A549 (cell line): ENCODE measurements at regions not wholly inside any gene's neighbourhood (a gene's known extent, or its start where the extent isn't known, plus 50 kb on each side); places are given as distances from the start of the nearest gene placed in this dataset.

ENCODE experiments used
- ATAC-seq, 2 experiments: fragments of 200-7000 bp in 1 of 2; fragments of >200 bp in 1 of 2; cut with Nextera tagmentation in 1 of 2; cut with Tn5 transposase in 1 of 2; 3 replicates each; pipeline versions ENCODE4 v1.8.0 to v1.9.1; 2018 to 2020; ENCODE audit warnings: mild to moderate bottlenecking in 1 of 2, moderate library complexity in 1 of 2
- CTCF ChIA-PET: fragments of 300-600 bp; sonication (Branson Sonifier 250); formaldehyde crosslinking; extraction: SDS; loops from one replicate; lab custom pipeline; 2021; ENCODE audit warnings: antibody characterized with exemption, inconsistent platforms; lab: Yijun Ruan, JAX
- POLR2A ChIA-PET: fragments of 350-600 bp; formaldehyde crosslinking; extraction: SDS; loops from one replicate; lab custom pipeline; 2021; ENCODE audit warnings: antibody characterized with exemption, inconsistent platforms; lab: Yijun Ruan, JAX
- DNase-seq, 2 experiments: peaks; one replicate each; pipeline versions ENCODE4 v3.0.0 to v3.0.0-alpha.2; 2011 to 2016; ENCODE audit warnings: low read depth in 1 of 2, low spot score in 1 of 2
- FAIRE-seq: peaks from 2 replicates; lab custom pipeline; 2011; peaks lifted over from hg19 to GRCh38; lab: Jason Lieb, UNC
- H3K27ac ChIP-seq, 2 experiments: fragments of >200 bp; sonication (Bioruptor Twin); formaldehyde crosslinking; 3 replicates each; pipeline ENCODE4 v1.5.1; 2016 to 2017
- H3K4me1 ChIP-seq: fragments of >200 bp; sonication (Bioruptor Twin); formaldehyde crosslinking; 3 replicates; pipeline ENCODE4 v1.6.1; 2016
- H3K4me2 ChIP-seq: fragments of >200 bp; sonication (Bioruptor Twin); formaldehyde crosslinking; 3 replicates; pipeline ENCODE4 v1.6.1; 2016
- H3K4me3 ChIP-seq: fragments of >200 bp; sonication (Bioruptor Twin); formaldehyde crosslinking; 3 replicates; pipeline ENCODE4 v1.5.1; 2016
- H3K9me3 ChIP-seq: fragments of >200 bp; sonication (Bioruptor Twin); formaldehyde crosslinking; 3 replicates; pipeline ENCODE4 v1.6.1; 2016
- CBX2 ChIP-seq: fragments of 200-600 bp; sonication (generic); IDR thresholded peaks from 2 replicates; pipeline ENCODE4 v1.6.1; 2016; ENCODE audit warnings: low read depth, mild to moderate bottlenecking, borderline replicate concordance
- CEBPB ChIP-seq, 2 experiments: fragments of >200 bp in 1 of 2; sonication (Bioruptor Twin) in 1 of 2; formaldehyde crosslinking in 1 of 2; IDR thresholded peaks; 2 replicates each; pipeline ENCODE4 v1.6.1; 2012 to 2016
- CHD2 ChIP-seq: fragments of 150-350 bp; IDR thresholded peaks from 2 replicates; pipeline ENCODE4 v1.6.1; 2014; ENCODE audit warnings: low read length; ENCODE audit not compliant: partially characterized antibody
- CHD4 ChIP-seq: fragments of 200-600 bp; sonication (generic); IDR thresholded peaks from 2 replicates; pipeline ENCODE4 v1.6.1; 2016; ENCODE audit warnings: antibody characterized with exemption, mild to moderate bottlenecking, borderline replicate concordance
- HOXB13 ChIP-seq: fragments of 250-450 bp; sonication (Bioruptor Pico); IDR thresholded peaks from 2 replicates; pipeline ENCODE4 v1.5.0; 2020; ENCODE audit warnings: low read depth, mild to moderate bottlenecking, moderate library complexity
- KDM5A ChIP-seq: fragments of 200-600 bp; sonication (generic); IDR thresholded peaks from 2 replicates; pipeline ENCODE4 v1.6.1; 2016; ENCODE audit warnings: antibody characterized with exemption, mild to moderate bottlenecking
- NFE2L2 ChIP-seq: fragments of 150-350 bp; conservative IDR thresholded peaks from 2 replicates; pipeline ENCODE4 v1.6.1; 2014; ENCODE audit warnings: low read length
- NR3C1 ChIP-seq: fragments of >200 bp; sonication (Bioruptor Twin); formaldehyde crosslinking; IDR thresholded peaks from 3 replicates; pipeline ENCODE4 v1.6.1; 2017
- PHF8 ChIP-seq: fragments of 200-600 bp; sonication (generic); IDR thresholded peaks from 2 replicates; pipeline ENCODE4 v1.6.1; 2016; ENCODE audit warnings: low read depth, mild to moderate bottlenecking, antibody characterized with exemption, moderate library complexity, borderline replicate concordance
- RCOR1 ChIP-seq: fragments of 150-350 bp; IDR thresholded peaks from 2 replicates; pipeline ENCODE4 v1.6.1; 2014; ENCODE audit warnings: antibody characterized with exemption, low read length, low read depth
- RFX5 ChIP-seq: fragments of 450-650 bp; IDR thresholded peaks from 2 replicates; pipeline ENCODE4 v1.7.1; 2014; ENCODE audit warnings: antibody characterized with exemption, mild to moderate bottlenecking, moderate library complexity
- TFCP2L1 ChIP-seq: fragments of 250-450 bp; sonication (Bioruptor Pico); IDR thresholded peaks from 2 replicates; pipeline ENCODE4 v1.5.0; 2021; ENCODE audit warnings: mild to moderate bottlenecking
- TP53 ChIP-seq: fragments of 250-450 bp; sonication (Bioruptor Pico); IDR thresholded peaks from 2 replicates; pipeline ENCODE4 v1.5.0; 2021; ENCODE audit warnings: mild to moderate bottlenecking, moderate library complexity
- ZFP36 ChIP-seq: fragments of 450-650 bp; IDR thresholded peaks from 2 replicates; pipeline ENCODE4 v1.6.1; 2014; ENCODE audit warnings: borderline replicate concordance; ENCODE audit not compliant: partially characterized antibody
- ZNF302 ChIP-seq: fragments of 250-450 bp; sonication (Bioruptor Pico); IDR thresholded peaks from 2 replicates; pipeline ENCODE4 v1.9.0; 2021; ENCODE audit warnings: inconsistent platforms, mild to moderate bottlenecking, moderate library complexity
- ZSCAN20 ChIP-seq: fragments of 250-450 bp; sonication (Bioruptor Pico); IDR thresholded peaks from 2 replicates; pipeline ENCODE4 v1.8.0; 2022; ENCODE audit warnings: mild to moderate bottlenecking, moderate library complexity
- WGBS: methylation state at CpG from one replicate; pipeline ENCODE4 v1.1.6; 2017; ENCODE audit errors: missing lambda C conversion rate; 5-methylcytosine and 5-hydroxymethylcytosine counted together
- TF ChIP-seq, protein P1 (sequence below): fragments of 200-600 bp; sonication (generic); IDR thresholded peaks from 2 replicates; pipeline ENCODE4 v1.6.1; 2016; ENCODE audit warnings: antibody characterized with exemption, mild to moderate bottlenecking, moderate library complexity
- TF ChIP-seq, protein P2 (sequence below): fragments of 150-350 bp; IDR thresholded peaks from 2 replicates; pipeline ENCODE4 v1.6.1; 2014; ENCODE audit warnings: low read depth, mild to moderate bottlenecking, low read length
- TF ChIP-seq, protein P3 (sequence below): fragments of >200 bp; sonication (Bioruptor Twin); formaldehyde crosslinking; IDR thresholded peaks from 2 replicates; pipeline ENCODE4 v1.6.1; 2016

DNA sequence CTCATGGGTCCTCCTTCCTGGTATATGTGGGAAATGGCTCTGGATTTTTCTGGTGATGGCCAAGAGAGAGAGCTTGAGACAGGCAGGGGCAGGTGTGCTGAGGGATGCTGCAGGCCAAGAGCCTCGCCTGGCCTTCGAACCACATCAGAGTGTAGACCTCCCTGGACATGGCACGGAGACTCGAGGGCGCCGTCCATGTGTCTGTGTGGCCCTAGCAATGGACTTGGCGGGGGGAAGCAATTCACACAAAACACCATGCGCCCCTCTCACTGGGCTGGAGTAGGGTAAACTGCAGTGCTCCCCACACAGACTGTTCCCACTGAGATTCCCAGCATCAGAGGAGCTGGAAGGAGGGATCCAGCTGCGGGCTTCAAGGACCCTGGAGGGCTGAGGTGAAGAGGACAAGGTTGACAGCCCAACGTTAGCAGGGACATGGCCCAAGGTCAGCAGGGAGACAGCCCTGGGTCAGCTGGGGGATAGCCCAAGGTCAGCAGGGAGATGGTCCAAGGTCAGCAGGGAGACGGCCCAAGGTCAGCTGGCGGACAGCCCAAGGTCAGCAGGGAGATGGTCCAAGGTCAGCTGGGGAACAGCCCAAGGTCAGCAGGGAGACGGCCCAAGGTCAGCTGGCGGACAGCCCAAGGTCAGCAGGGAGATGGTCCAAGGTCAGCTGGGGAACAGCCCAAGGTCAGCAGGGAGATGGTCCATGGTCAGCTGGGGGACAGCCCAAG lies 75.4 kb upstream of the HDAC4 start:
- 51% methylated on average over 12 of the region's 14 CpGs for WGBS
- Histone ChIP-seq H3K4me1 (no peaks in the 10 kb centered on the region), H3K4me3 (no peak overlapping the region), H3K27ac (no peak overlapping the region), H3K9me3 (no peaks in the 10 kb centered on the region), H3K4me2 (no peak overlapping the region)
- ChIA-PET CTCF (no interaction called here), POLR2A (no interaction called here)
- no peak for DNase-seq
- ATAC-seq: no peak
- TF ChIP-seq CHD2 (no peak), RFX5 (no peak), TP53 (CRISPR knock-in tag) (no peak), PHF8 (no peak), ZFP36 (no peak), NFE2L2 (no peak), RCOR1 (no peak), KDM5A (no peak), NR3C1 (no peak)
- TF ChIP-seq, protein P1, sequence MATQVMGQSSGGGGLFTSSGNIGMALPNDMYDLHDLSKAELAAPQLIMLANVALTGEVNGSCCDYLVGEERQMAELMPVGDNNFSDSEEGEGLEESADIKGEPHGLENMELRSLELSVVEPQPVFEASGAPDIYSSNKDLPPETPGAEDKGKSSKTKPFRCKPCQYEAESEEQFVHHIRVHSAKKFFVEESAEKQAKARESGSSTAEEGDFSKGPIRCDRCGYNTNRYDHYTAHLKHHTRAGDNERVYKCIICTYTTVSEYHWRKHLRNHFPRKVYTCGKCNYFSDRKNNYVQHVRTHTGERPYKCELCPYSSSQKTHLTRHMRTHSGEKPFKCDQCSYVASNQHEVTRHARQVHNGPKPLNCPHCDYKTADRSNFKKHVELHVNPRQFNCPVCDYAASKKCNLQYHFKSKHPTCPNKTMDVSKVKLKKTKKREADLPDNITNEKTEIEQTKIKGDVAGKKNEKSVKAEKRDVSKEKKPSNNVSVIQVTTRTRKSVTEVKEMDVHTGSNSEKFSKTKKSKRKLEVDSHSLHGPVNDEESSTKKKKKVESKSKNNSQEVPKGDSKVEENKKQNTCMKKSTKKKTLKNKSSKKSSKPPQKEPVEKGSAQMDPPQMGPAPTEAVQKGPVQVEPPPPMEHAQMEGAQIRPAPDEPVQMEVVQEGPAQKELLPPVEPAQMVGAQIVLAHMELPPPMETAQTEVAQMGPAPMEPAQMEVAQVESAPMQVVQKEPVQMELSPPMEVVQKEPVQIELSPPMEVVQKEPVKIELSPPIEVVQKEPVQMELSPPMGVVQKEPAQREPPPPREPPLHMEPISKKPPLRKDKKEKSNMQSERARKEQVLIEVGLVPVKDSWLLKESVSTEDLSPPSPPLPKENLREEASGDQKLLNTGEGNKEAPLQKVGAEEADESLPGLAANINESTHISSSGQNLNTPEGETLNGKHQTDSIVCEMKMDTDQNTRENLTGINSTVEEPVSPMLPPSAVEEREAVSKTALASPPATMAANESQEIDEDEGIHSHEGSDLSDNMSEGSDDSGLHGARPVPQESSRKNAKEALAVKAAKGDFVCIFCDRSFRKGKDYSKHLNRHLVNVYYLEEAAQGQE: no peak
- TF ChIP-seq, protein P2, sequence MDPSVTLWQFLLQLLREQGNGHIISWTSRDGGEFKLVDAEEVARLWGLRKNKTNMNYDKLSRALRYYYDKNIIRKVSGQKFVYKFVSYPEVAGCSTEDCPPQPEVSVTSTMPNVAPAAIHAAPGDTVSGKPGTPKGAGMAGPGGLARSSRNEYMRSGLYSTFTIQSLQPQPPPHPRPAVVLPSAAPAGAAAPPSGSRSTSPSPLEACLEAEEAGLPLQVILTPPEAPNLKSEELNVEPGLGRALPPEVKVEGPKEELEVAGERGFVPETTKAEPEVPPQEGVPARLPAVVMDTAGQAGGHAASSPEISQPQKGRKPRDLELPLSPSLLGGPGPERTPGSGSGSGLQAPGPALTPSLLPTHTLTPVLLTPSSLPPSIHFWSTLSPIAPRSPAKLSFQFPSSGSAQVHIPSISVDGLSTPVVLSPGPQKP: no peak
- no peak for FAIRE-seq

DNA sequence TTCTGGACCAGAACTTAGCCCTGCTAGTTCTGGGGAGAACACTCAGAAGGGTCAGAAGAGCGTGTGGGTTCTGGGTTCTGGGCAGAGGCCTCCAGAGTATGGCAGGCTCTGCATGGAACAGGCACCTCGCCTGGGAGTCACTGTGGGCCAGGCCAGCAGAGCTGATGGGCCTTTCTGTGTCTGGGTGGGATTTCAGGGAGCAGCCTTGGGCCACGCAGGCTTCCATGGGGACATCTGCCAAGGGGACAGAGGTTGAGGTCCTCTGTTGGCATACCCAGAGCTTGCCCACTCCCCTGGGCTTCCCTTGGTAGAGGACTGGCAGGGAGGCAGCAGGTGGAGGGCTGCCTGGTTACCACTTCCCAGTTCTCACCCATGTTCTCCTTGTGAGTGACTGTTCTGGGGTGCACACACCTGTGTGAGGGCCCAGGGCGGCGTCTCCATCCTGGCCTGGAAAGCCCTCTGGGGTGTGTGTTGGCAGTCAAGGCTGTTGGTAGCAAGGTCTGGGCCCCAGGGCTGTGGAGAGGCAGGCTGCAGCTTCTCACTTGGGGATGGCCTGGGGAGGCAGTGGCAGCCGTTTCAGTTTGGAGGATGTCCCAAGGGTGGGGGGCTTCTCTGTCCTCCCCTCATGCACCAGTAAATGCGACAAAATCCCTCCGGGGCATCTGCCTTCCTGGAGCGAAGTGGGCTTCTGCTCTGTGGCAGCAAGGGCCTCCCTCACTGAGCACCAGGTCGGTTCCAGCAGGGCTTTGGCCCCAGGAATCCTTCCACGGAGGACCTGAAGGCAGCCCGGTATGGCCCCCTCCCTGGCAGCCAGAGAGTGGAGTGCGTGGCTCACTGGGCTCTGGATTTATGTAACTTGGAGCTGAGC lies 74.6 kb upstream of the HDAC4 start:
- 31% methylated on average over 12 of the region's 13 CpGs for WGBS
- ChIA-PET CTCF (no interaction called here), POLR2A (no interaction called here)
- Histone ChIP-seq H3K4me3 (no peak overlapping the region), H3K4me2 (no peak overlapping the region), H3K9me3 (no peaks in the 10 kb centered on the region), H3K4me1 (no peaks in the 10 kb centered on the region), H3K27ac (no peak overlapping the region)
- no peak for TF ChIP-seq ZSCAN20
- TF ChIP-seq CHD4: no peak
- no peak for TF ChIP-seq CBX2
- TF ChIP-seq RFX5: no peak
- no peak for TF ChIP-seq CEBPB (IDR thresholded peaks at IDR 0.05)
- no peak for TF ChIP-seq HOXB13 (CRISPR knock-in tag)
- ATAC-seq: no peak
- FAIRE-seq: no peak
- no peak for DNase-seq

DNA sequence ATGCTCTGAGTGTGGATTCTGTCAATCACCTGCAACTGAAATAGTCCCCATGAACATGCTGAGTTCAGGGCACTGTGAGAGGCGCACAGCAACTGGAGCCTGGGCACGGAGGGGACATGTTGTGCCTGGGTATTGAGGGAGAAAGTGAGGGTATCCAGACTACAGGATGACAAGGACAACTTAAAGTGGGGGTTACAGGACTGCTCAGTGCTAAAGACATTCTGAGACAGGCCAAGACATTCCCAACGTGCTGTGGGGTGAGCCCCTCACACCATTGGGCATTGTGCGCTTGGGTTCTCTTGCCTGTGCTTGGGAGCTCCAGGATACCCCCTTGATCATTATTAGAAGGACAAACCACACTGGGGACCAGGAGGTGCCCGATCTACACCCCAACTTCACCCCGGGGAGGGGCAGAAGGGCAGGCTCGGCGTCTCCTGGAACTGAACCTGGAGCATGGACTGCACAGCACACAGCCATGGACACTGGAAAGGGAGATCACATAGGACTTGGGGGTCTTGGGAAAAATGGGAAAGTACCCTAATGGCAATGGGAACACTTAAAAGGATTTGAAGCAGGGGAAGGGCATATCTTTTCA lies 72.5 kb upstream of the HDAC4 start:
- 0 out of 3 replicates have a peak, but pooled peaks cover 6% of the 10 kb centered on the region for H3K9me3 ChIP-seq
- H3K4me3 ChIP-seq: no peak overlapping the region
- ChIA-PET CTCF (no interaction called here), POLR2A (no interaction called here)
- no peak overlapping the region for H3K27ac ChIP-seq
- no peak overlapping the region for H3K4me2 ChIP-seq
- WGBS: 38% methylated on average over 6 of the region's 8 CpGs
- TF ChIP-seq TFCP2L1: no peak
- TF ChIP-seq KDM5A: no peak
- TF ChIP-seq CHD2: no peak
- no peak for TF ChIP-seq ZNF302 (CRISPR knock-in tag)
- TF ChIP-seq, protein P3, sequence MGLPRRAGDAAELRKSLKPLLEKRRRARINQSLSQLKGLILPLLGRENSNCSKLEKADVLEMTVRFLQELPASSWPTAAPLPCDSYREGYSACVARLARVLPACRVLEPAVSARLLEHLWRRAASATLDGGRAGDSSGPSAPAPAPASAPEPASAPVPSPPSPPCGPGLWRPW: no peak
- FAIRE-seq (no peak), DNase-seq (no peak), ATAC-seq (no peak)
- no peaks in the 10 kb centered on the region for H3K4me1 ChIP-seq
